Right atrium auricular region (tissue), 2 donors: ENCODE measurements at regions not wholly inside any gene's neighbourhood (a gene's known extent, or its start where the extent isn't known, plus 50 kb on each side); places are given as distances from the start of the nearest gene placed in this dataset.
A peak's percentile ranks its signal among the peaks of the same experiment; 100 is the strongest.

ENCODE experiments used
- DNase-seq: peaks from one replicate; pipeline ENCODE4 v3.0.0-alpha.2; 2019; ENCODE audit warnings: low spot score
- H3K27ac ChIP-seq, 2 donors: fragments of 200-600 bp; sonication (generic); 1 replicate in 1 of 2; 2 replicates in 1 of 2; pipeline ENCODE4 v1.5.1; 2016 to 2019
- H3K27me3 ChIP-seq, 2 donors: fragments of 200-600 bp; sonication (generic); one replicate each; pipeline versions ENCODE4 v1.5.1 to v1.6.0; 2017 to 2019
- H3K36me3 ChIP-seq: fragments of 200-600 bp; sonication (generic); one replicate; pipeline ENCODE4 v1.5.1; 2016
- H3K4me1 ChIP-seq, 2 donors: fragments of 200-600 bp; sonication (generic); one replicate each; pipeline versions ENCODE4 v1.5.1 to v1.6.0; 2017 to 2019
- H3K4me3 ChIP-seq, 2 donors: fragments of 200-600 bp; sonication (generic); 1 replicate in 1 of 2; 2 replicates in 1 of 2; pipeline ENCODE4 v1.5.1; 2017 to 2019; ENCODE audit warnings: mild to moderate bottlenecking in 1 of 2, moderate library complexity in 1 of 2
- H3K9me3 ChIP-seq, 2 donors: fragments of 200-600 bp; sonication (generic); one replicate each; pipeline ENCODE4 v1.5.1; 2019
- TF ChIP-seq, protein P1 (sequence below), 2 donors: fragments of 200-600 bp; sonication (generic); IDR thresholded peaks; one replicate each; pipeline ENCODE4 v1.5.1; 2019; ENCODE audit warnings: antibody characterized with exemption in 2 of 2

DNA sequence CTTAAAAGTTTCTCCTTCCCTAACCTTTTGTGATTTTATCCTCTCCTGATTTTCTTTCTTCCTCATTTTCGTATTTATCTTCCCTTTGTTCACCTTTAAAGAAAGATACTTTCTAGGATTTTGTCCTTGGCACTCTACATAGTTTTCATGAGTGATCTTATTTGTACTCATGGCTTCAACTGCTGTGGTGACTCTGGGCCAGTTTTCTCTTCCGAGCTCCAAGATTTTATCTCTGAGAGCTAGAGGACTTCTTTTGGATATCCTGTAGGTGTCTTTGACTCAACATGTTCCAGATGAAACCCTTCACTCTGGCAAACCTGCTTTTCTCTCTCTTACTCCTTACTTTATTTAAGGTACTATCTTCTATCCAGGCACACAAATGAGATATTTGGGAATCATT lies 53.7 kb upstream of the MACF1 start:
- Histone ChIP-seq H3K9me3 (no peaks in the 10 kb centered on the region), H3K4me1 (peaks cover 0 to 56% of the 10 kb centered on the region in 2 donors), H3K36me3 (no peaks in the 10 kb centered on the region), H3K27me3 (no peaks in the 10 kb centered on the region), H3K4me3 (no peak overlapping the region), H3K27ac (no peak overlapping the region)
- TF ChIP-seq, protein P1, sequence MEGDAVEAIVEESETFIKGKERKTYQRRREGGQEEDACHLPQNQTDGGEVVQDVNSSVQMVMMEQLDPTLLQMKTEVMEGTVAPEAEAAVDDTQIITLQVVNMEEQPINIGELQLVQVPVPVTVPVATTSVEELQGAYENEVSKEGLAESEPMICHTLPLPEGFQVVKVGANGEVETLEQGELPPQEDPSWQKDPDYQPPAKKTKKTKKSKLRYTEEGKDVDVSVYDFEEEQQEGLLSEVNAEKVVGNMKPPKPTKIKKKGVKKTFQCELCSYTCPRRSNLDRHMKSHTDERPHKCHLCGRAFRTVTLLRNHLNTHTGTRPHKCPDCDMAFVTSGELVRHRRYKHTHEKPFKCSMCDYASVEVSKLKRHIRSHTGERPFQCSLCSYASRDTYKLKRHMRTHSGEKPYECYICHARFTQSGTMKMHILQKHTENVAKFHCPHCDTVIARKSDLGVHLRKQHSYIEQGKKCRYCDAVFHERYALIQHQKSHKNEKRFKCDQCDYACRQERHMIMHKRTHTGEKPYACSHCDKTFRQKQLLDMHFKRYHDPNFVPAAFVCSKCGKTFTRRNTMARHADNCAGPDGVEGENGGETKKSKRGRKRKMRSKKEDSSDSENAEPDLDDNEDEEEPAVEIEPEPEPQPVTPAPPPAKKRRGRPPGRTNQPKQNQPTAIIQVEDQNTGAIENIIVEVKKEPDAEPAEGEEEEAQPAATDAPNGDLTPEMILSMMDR (IDR thresholded peaks at IDR 0.05) = no peak
- no peak for DNase-seq

GRCh38 chr1:39151267-39151666 lies 53.2 kb upstream of the MACF1 start:
- Histone ChIP-seq H3K4me3 (no peak overlapping the region), H3K27me3 (no peaks in the 10 kb centered on the region), H3K27ac (no peak overlapping the region), H3K4me1 (peaks cover 0 to 57% of the 10 kb centered on the region in 2 donors), H3K36me3 (no peaks in the 10 kb centered on the region), H3K9me3 (no peaks in the 10 kb centered on the region)
- TF ChIP-seq, protein P1 (IDR thresholded peaks at IDR 0.05) = no peak
- no peak for DNase-seq

DNA sequence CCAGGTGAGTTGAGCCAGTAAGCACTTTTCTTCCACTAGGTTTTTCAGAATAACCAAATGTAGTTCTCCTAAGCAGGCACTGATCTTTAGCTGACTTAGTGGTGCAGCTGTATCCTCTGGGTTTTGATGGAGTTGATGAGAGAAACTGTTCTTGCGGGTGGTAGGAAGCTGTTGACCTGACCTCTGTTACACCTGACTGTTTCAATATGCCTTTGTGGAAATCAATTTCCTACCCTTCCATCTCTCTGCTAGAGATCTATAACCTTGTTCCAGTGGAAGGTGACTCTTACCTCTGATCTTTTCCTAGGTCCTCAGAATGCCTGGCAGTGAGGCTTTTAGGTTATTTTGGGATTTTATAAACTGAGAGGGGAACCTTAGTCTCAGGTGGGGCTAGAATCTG lies 51.6 kb upstream of the MACF1 start:
- Histone ChIP-seq H3K27me3 (no peaks in the 10 kb centered on the region), H3K4me1 (peaks cover 0 to 58% of the 10 kb centered on the region in 2 donors), H3K9me3 (no peaks in the 10 kb centered on the region), H3K4me3 (no peak overlapping the region), H3K27ac (no peak overlapping the region), H3K36me3 (no peaks in the 10 kb centered on the region)
- TF ChIP-seq, protein P1 (IDR thresholded peaks at IDR 0.05) = no peak
- no peak for DNase-seq

DNA sequence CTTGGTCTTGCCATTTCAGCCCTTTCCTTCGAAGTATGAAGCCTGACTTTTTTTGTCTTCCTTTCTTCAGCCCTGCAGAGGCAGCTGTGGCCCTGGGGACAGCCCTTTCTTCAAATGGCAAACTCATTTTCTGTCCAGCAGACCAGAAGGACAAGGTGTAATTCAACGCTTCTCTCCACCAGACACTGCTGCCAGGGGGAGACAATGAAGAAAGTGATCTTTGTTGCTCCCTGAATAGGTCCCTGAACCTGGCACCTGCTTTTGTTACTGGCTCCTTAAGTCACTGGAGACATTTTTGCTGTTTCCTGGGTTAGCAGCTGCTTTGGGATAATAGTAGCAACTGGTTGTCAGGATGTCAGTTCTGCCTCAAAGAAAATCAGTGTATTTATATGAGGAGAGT lies 50.8 kb upstream of the MACF1 start:
- DNase-seq = no peak
- Histone ChIP-seq H3K4me1 (peaks cover 0 to 65% of the 10 kb centered on the region in 2 donors), H3K9me3 (no peaks in the 10 kb centered on the region), H3K36me3 (no peaks in the 10 kb centered on the region), H3K27ac (no peak overlapping the region), H3K4me3 (no peak overlapping the region), H3K27me3 (no peaks in the 10 kb centered on the region)
- TF ChIP-seq, protein P1 (IDR thresholded peaks at IDR 0.05) = no peak

GRCh38 chr1:39154553-39155421 lies 49.7 kb upstream of the MACF1 start:
- Histone ChIP-seq H3K9me3 (no peaks in the 10 kb centered on the region), H3K27me3 (no peaks in the 10 kb centered on the region), H3K4me1 (peaks cover 0 to 69% of the 10 kb centered on the region in 2 donors), H3K27ac (peak overlapping the region; percentile 30 to 47), H3K36me3 (no peaks in the 10 kb centered on the region), H3K4me3 (no peak overlapping the region)
- TF ChIP-seq, protein P1 (IDR thresholded peaks at IDR 0.05) = no peak
- peak; percentile 68 for DNase-seq
